GM12878 (cell line): ENCODE measurements at regions not wholly inside any gene's neighbourhood (a gene's known extent, or its start where the extent isn't known, plus 50 kb on each side); places are given as distances from the start of the nearest gene placed in this dataset.

Source experiments
- ATF2 ChIP-seq: IDR thresholded peaks from 2 replicates; pipeline ENCODE4 v1.6.1; 2012; ENCODE audit warnings: low read length, inconsistent platforms
- ATF7 ChIP-seq: fragments of 450-650 bp; IDR thresholded peaks from 2 replicates; pipeline ENCODE4 v1.6.1; 2016; ENCODE audit warnings: low read depth, mild to moderate bottlenecking
- CBX3 ChIP-seq: fragments of 200-600 bp; sonication (generic); IDR thresholded peaks from 2 replicates; pipeline ENCODE4 v1.6.1; 2016; ENCODE audit warnings: low read depth, borderline replicate concordance
- CHD4 ChIP-seq: fragments of 200-600 bp; sonication (generic); IDR thresholded peaks from 2 replicates; pipeline ENCODE4 v1.6.1; 2016; ENCODE audit warnings: mild to moderate bottlenecking
- E2F4 ChIP-seq: IDR thresholded peaks from 2 replicates; pipeline ENCODE4 v1.6.1; 2012; ENCODE audit warnings: low read depth, low read length, improper control_type of control experiment
- SRF ChIP-seq, 2 experiments: IDR thresholded peaks; 2 replicates each; pipeline ENCODE4 v1.6.1; 2011; ENCODE audit warnings: low read depth in 2 of 2, low read length in 2 of 2, mild to moderate bottlenecking in 1 of 2, moderate library complexity in 1 of 2
- TCF12 ChIP-seq: IDR thresholded peaks from 2 replicates; pipeline ENCODE4 v1.6.1; 2011; ENCODE audit warnings: low read depth, mild to moderate bottlenecking, low read length
- ZNF687 ChIP-seq: fragments of 450-650 bp; IDR thresholded peaks from 2 replicates; pipeline ENCODE4 v1.6.1; 2017; ENCODE audit warnings: mild to moderate bottlenecking, moderate library complexity

- TF ChIP-seq E2F4: no peak
- no peak for TF ChIP-seq CBX3
- no peak for TF ChIP-seq CHD4
- no peak for TF ChIP-seq ZNF687
- TF ChIP-seq ATF7: no peak
- TF ChIP-seq ATF2: no peak
- TF ChIP-seq TCF12: no peak
- no peak for TF ChIP-seq SRF (IDR thresholded peaks at IDR 0.05; ENCODE audit: low read depth in 2 of 2, low read length in 2 of 2)
These were observed 97.0 kb upstream of the FAM20C start (continued) for GRCh38 chr7:95180-95862.
